ENCODE measurements at regions not wholly inside any gene's neighbourhood (a gene's known extent, or its start where the extent isn't known, plus 50 kb on each side); places are given as distances from the start of the nearest gene placed in this dataset.

GRCh38 chr9:16182784-16183183 is 629.9 kb downstream of the CCDC171 start:
- no peak overlapping the region for H3K4me2 ChIP-seq (ENCODE audit: low read length)
- no peak overlapping the region for H3K9ac ChIP-seq (ENCODE audit: low read length)
- no peaks in the 10 kb centered on the region for H4K20me1 ChIP-seq (ENCODE audit: insufficient read depth, low read length)
- no peak overlapping the region for H3K27ac ChIP-seq (ENCODE audit: low read depth, low read length, poor library complexity, severe bottlenecking)
- no peaks in the 10 kb centered on the region for H3K27me3 ChIP-seq (ENCODE audit: insufficient read depth, low read length)
- no peaks in the 10 kb centered on the region for H3K36me3 ChIP-seq (ENCODE audit: insufficient read depth, low read length)
- H2AFZ ChIP-seq (ENCODE audit: low read length) = no peak overlapping the region
- no peaks in the 10 kb centered on the region for H3K4me1 ChIP-seq (ENCODE audit: insufficient read depth, low read length, severe bottlenecking)
- TF ChIP-seq CTCF (IDR thresholded peaks at IDR 0.05; ENCODE audit: low read length) (no peak), EZH2 (IDR thresholded peaks at IDR 0.05; ENCODE audit: borderline replicate concordance, low read length) (no peak)
- no peaks in the 10 kb centered on the region for H3F3A ChIP-seq (ENCODE audit: insufficient read depth, low read length)
- no peaks in the 10 kb centered on the region for H3K79me2 ChIP-seq (ENCODE audit: insufficient read depth, low read length)
- no peak overlapping the region for H3K4me3 ChIP-seq (ENCODE audit: low read depth, low read length, poor library complexity, severe bottlenecking)
- no peaks in the 10 kb centered on the region for H3K9me2 ChIP-seq (ENCODE audit: low read depth, low read length)
- no peaks in the 10 kb centered on the region for H3K9me3 ChIP-seq (ENCODE audit: low read length)

- no peaks in the 10 kb centered on the region for H4K20me1 ChIP-seq (ENCODE audit: insufficient read depth, low read length)
- H3K9me3 ChIP-seq (ENCODE audit: low read length) = no peaks in the 10 kb centered on the region
- no peaks in the 10 kb centered on the region for H3K4me1 ChIP-seq (ENCODE audit: insufficient read depth, low read length, severe bottlenecking)
- no peaks in the 10 kb centered on the region for H3K9me2 ChIP-seq (ENCODE audit: low read depth, low read length)
- H3K27me3 ChIP-seq (ENCODE audit: insufficient read depth, low read length) = no peaks in the 10 kb centered on the region
- H3K79me2 ChIP-seq (ENCODE audit: insufficient read depth, low read length) = no peaks in the 10 kb centered on the region
- no peak overlapping the region for H2AFZ ChIP-seq (ENCODE audit: low read length)
- no peak overlapping the region for H3K4me2 ChIP-seq (ENCODE audit: low read length)
- H3K27ac ChIP-seq (ENCODE audit: low read depth, low read length, poor library complexity, severe bottlenecking) = no peak overlapping the region
- H3K9ac ChIP-seq (ENCODE audit: low read length) = no peak overlapping the region
- H3K36me3 ChIP-seq (ENCODE audit: insufficient read depth, low read length) = no peaks in the 10 kb centered on the region
- no peaks in the 10 kb centered on the region for H3F3A ChIP-seq (ENCODE audit: insufficient read depth, low read length)
- no peak overlapping the region for H3K4me3 ChIP-seq (ENCODE audit: low read depth, low read length, poor library complexity, severe bottlenecking)
- TF ChIP-seq CTCF (IDR thresholded peaks at IDR 0.05; ENCODE audit: low read length) (no peak), EZH2 (IDR thresholded peaks at IDR 0.05; ENCODE audit: borderline replicate concordance, low read length) (no peak)
Measured at GRCh38 chr9:16184964-16185646, 632.3 kb downstream of the CCDC171 start.

- no peaks in the 10 kb centered on the region for H3K9me3 ChIP-seq (ENCODE audit: low read length)
- H4K20me1 ChIP-seq (ENCODE audit: insufficient read depth, low read length) = no peaks in the 10 kb centered on the region
- no peak for TF ChIP-seq EZH2 (IDR thresholded peaks at IDR 0.05; ENCODE audit: borderline replicate concordance, low read length)
- TF ChIP-seq CTCF (IDR thresholded peaks at IDR 0.05; ENCODE audit: low read length) = no peak
- H3F3A ChIP-seq (ENCODE audit: insufficient read depth, low read length) = no peaks in the 10 kb centered on the region
- H3K4me1 ChIP-seq (ENCODE audit: insufficient read depth, low read length, severe bottlenecking) = no peaks in the 10 kb centered on the region
- no peaks in the 10 kb centered on the region for H3K79me2 ChIP-seq (ENCODE audit: insufficient read depth, low read length)
- no peaks in the 10 kb centered on the region for H3K9me2 ChIP-seq (ENCODE audit: low read depth, low read length)
- no peak overlapping the region for H3K4me2 ChIP-seq (ENCODE audit: low read length)
- no peaks in the 10 kb centered on the region for H3K36me3 ChIP-seq (ENCODE audit: insufficient read depth, low read length)
- H3K9ac ChIP-seq (ENCODE audit: low read length) = no peak overlapping the region
- H3K4me3 ChIP-seq (ENCODE audit: low read depth, low read length, poor library complexity, severe bottlenecking) = no peak overlapping the region
- H2AFZ ChIP-seq (ENCODE audit: low read length) = no peak overlapping the region
- no peaks in the 10 kb centered on the region for H3K27me3 ChIP-seq (ENCODE audit: insufficient read depth, low read length)
- no peak overlapping the region for H3K27ac ChIP-seq (ENCODE audit: low read depth, low read length, poor library complexity, severe bottlenecking)
Measured at GRCh38 chr9:16191191-16191590, 638.3 kb downstream of the CCDC171 start.

Measured in OCI-LY1 (cell line).